ENCODE measurements at regions not wholly inside any gene's neighbourhood (a gene's known extent, or its start where the extent isn't known, plus 50 kb on each side); places are given as distances from the start of the nearest gene placed in this dataset.

DNA sequence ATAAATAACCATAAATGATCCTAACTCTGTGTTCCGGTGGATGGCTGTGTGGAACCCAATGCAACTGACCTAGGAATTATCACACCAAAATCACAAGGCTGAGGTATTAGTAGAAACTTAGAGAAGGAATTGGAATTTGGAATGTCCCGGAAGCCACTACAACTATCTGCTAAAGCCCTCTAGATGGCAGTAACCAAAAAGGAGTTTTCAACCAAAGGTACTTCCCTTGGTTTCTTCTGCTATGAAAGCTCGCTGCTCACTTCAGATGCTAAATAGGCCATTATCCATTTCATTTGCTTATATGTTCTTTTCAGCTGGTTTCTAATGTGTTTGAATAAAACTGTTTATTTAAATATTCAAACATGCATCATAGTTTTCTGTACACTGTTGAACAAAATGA lies 1589.1 kb upstream of the SPRY2 start:
- TF ChIP-seq, protein P1, sequence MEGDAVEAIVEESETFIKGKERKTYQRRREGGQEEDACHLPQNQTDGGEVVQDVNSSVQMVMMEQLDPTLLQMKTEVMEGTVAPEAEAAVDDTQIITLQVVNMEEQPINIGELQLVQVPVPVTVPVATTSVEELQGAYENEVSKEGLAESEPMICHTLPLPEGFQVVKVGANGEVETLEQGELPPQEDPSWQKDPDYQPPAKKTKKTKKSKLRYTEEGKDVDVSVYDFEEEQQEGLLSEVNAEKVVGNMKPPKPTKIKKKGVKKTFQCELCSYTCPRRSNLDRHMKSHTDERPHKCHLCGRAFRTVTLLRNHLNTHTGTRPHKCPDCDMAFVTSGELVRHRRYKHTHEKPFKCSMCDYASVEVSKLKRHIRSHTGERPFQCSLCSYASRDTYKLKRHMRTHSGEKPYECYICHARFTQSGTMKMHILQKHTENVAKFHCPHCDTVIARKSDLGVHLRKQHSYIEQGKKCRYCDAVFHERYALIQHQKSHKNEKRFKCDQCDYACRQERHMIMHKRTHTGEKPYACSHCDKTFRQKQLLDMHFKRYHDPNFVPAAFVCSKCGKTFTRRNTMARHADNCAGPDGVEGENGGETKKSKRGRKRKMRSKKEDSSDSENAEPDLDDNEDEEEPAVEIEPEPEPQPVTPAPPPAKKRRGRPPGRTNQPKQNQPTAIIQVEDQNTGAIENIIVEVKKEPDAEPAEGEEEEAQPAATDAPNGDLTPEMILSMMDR (IDR thresholded peaks at IDR 0.05): no peak
- TF ChIP-seq POLR2A (IDR thresholded peaks at IDR 0.05): no peak
